HT1080 (cell line): ENCODE measurements at regions not wholly inside any gene's neighbourhood (a gene's known extent, or its start where the extent isn't known, plus 50 kb on each side); places are given as distances from the start of the nearest gene placed in this dataset.

ENCODE experiments used
- DNase-seq: peaks from one replicate; pipeline ENCODE4 v3.0.0-alpha.2; 2015; ENCODE audit warnings: low read depth

DNA sequence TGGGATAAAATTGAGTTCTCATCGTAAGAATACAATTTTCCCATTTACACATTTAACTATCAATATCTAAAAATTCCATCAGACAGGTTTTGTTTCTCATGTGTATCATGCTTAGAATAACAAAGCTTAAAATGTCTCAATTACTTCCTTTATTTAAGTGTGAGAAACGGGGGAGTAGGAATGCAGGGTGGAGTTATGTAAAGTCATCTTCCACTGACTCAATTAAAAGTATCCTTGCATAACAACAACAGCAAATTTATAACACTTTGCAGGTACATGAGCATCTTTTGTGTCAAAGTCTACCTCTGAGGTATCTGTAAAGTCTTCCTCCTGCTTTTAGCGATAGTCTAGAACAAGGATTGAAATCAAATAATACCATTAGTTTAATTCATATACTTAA, 327.1 kb downstream of the EPHA4 start:
- DNase-seq: no peak

DNA sequence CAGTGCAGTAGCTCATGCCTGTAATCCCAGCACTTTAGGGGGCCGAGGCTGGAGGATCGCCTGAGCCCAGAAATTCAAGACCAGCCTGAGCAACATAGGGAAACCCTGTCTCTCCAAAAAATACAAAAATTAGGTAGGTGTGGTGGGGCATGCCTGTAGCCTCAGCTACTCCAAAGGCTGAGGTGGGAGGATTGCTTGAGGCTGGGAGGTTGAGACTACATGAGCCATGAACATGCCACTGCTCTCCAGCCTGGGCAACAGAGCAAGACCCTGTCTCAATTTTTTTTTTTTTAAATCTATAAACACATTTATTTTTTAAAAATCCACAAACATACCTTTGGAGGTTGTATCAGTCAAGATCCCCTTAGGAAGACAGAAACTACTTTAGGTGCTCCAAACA, 326.3 kb downstream of the EPHA4 start:
- DNase-seq: no peak

DNA sequence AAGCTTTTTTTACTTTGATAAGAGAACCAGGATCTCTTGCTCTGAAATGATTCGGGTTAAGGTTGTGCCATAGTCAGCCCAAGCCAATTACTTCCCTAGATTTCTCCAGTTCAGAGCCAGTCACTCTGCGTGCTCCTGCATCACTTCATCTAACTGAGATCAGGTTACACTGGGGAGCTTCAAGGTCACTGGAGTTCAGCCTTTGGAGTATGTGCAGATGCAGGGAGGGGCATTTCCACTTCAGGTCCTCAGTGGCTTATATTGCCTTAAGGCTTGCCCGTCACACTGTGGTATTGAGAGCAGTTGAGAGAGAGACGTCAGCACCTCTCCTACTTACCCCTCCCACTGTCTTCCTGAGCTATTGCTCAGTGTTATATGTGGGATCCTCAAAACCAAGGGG, 317.8 kb downstream of the EPHA4 start:
- DNase-seq: peak; percentile 17

DNA sequence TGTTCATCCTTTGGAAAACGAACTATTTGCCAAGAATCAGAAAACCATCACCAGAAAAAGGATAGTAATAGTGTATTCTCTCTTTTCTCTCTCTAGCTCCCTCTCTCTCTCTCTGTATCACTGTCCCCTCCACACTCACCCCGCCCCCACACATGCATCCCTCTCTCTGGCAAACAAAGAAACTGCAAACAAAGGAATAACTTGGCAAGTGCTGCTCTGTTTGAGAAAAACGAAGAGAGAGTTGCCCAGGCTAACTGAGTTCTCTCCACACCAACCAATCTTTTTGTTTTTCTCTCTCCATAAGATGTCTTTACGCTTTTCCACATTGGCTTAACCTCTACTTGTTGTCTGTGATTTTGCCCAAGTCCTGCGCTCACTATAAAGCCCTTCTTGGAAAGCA, 316.2 kb downstream of the EPHA4 start:
- DNase-seq: no peak

DNA sequence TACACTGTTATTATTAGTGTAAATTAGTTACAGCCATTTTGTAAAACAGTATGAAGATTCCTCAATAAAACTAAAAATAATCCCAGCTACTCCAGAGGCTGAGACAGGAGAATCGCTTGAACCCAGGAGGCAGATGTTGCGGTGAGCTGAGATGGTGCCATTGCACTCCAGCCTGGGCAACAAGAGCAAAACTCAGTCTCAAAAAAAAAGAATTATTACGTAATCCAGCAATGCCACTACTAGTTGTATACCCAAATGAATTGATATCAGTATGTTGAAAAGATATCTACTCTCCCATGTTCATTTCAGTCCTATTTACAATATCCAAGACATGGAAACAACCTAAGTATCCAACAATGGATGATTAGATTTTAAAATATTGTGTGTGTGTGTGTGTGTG, 313.6 kb downstream of the EPHA4 start:
- DNase-seq: no peak

DNA sequence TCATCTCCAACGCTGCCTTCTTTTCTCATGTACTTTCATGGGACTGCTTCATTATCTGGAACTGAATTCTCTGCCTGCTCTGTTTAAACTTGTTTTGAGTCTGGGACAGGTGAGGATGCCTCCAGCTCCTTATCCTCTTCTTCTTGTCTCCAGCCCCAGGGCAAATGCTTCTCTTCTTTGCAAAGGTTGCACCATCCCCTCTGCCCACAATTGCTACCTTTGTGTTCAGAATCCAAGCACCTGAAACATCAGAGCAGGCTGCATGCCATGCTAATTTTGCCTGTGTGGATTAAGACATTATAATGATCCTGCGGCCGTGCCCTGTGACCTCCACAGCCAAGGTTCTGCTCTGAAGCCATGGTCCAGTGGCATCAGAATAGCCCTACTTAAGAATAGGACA, 309.5 kb downstream of the EPHA4 start:
- no peak for DNase-seq

DNA sequence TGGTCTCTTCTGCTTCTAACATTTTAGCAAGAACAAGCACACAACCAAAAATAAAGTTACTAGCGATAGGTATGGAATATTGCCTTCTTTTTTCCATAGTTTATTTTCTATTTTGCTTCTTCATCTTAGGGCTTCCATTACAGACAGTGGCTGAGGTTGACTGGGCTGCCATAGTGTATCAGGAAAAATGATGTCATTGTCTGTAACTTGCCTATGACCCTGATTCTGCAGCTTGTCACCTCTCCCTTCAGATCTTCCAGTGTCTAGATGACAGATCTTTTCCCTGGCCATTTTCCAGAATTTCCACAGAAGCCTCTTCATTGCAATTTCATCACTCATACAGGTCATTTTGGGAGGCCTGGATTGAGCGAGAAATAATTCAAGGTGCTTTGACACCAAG, 308.5 kb downstream of the EPHA4 start:
- no peak for DNase-seq

DNA sequence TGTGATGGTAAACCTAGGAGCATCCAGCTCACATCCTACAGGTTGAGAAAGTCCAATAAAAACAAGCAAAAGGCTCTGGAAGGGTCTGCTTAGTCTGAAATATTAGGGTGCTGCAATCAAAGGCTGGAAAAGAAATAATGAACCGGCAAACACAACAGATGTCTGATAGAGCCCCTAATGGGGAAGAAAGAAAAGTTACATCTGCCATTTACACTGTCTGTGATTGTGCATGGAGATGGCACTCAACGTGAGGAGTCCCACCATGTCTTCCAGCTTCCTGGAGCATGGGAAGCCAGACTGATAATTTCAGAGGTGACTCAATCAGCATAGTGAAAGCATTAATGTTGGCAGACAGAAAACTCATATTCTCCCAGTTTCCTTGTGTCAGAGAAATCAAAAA, 307.8 kb downstream of the EPHA4 start:
- no peak for DNase-seq

DNA sequence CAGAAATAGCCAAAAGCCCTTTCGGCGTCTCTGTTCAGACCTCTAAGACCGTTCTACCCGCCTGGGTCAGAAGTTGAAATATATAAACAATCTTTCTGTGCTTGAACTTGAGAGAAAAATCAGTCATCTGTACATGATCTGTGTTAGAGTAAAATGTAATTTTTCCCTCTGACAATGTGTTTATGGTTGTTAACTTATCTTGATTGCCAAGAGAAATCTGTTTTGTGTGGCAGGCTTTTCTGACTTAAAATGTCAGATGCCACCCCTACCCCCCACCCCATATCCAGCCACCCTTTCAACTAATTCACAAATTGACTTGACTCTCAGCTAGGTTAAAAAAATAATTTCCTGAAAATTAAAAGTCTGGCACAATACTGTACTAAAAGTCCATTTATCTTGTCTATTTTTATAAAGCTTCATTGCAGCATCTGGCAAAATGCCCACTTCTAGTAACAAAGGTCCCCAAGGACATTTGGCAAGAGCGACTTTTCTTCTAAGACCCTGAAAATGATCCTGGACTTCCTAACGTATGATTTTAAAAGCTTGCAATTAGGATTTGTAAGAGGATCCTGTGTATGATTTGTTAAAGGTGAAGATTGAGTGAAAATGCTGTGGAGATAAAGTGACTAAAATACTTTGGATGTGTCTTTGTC, 304.2 kb downstream of the EPHA4 start:
- DNase-seq: no peak

DNA sequence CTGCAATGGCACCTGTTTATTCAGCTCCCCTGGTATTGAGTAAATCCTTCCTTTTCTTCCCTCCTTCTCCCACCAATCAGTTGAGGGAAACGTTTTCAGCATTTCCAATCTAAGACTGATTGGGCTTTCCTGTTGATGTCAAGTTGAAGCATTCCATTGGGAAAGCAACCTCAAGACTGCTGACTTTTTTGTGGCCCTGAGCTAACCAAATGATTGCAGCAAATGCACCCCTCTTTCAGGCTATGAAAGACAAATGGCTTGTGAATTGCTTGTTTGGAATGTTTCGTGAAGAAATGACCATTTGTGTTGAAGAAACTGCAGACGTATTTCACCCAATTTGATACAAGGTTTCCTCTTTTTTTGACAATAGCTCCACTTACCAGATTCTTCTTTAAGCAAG, 303.5 kb downstream of the EPHA4 start:
- DNase-seq: no peak

DNA sequence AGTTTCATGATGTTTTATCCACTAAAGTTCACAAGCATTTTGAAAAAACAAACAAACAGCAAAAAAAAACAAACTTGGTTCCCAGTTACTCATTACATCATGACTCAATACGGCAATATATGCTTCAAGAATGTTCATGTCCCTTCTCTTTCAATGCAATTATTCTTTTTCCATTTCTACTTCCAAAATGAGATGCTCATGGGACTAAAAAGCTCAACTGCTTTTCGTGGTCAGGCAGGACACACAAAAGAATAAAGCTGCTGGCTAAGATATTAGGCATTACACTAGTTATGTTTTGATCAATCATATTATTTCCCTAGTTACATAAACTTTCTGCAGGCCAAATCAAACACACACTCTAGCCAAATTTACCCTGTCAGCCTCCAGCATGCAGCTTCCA, 301.3 kb downstream of the EPHA4 start:
- no peak for DNase-seq

DNA sequence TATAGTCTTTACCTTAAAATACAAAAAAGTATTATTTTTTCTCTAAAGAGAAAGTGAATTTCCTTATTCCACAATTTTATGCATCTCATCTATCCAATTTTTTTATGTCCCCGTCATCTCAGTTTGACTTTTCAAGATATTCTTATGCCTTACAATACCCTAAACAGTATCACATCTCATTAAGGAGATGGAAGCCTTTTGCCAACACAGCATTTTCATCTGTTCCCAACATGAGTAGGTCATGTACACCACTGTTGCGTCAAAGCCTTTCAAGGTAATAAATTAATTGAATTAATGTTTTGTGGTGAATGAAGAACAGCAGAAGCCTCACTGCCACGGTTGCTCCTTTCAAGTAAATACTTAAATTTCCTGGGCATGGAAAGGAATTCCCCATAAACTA, 299.4 kb downstream of the EPHA4 start:
- DNase-seq: no peak

DNA sequence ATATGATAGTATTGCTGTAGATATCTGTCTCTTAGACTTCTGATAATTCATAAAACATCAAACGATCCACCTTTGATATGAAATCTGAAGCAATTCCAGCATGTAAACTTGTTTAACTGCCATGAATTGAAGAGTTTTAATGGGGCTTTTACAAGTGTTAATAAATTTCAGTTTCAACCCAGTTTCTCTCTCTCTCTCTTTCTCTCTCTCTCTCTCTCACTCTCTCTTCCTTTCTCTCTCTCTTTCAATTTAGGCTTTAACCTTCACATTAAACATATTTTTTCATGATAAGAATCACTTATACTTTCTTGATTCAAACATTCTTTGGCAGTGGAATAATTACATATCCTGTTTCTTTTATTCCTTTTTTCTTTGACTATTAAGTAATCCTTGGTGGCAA, 296.1 kb downstream of the EPHA4 start:
- no peak for DNase-seq

DNA sequence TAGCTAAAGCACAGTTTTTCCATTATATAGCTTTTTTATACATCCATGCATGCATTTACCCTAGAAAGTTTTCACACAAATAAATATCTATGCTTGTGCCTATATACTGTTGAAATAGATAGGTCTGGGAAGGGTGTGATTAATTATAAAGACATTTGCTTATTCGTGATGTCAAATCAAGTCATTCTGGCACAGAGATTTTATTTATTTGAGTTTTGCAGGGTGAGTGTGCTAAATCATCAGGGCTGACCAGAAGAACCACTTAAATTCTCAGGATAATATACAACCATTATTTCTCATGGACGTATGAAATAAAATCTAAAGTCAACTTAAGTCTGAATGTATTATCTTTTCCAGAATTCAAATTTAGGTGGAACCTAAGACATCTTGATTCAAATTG, 295.5 kb downstream of the EPHA4 start:
- no peak for DNase-seq

DNA sequence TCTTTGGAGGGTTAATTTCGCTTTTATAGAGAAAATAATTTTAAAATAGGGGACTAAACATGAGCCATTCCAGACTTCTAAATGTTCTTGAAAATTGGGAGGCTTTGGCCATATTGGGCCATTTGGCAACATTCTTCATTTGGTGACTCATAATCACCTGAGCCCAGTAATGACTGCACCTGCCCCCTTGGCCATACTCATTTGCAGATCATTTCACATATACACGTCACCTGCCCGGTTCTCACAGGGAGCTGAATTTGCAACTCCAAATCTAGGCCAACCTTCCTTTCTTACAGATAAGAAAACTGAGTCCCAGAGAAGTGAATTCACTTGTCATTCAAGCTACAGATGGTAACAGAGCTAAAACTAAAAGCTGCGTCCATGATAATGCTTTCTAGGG, 289.7 kb downstream of the EPHA4 start:
- DNase-seq: no peak

DNA sequence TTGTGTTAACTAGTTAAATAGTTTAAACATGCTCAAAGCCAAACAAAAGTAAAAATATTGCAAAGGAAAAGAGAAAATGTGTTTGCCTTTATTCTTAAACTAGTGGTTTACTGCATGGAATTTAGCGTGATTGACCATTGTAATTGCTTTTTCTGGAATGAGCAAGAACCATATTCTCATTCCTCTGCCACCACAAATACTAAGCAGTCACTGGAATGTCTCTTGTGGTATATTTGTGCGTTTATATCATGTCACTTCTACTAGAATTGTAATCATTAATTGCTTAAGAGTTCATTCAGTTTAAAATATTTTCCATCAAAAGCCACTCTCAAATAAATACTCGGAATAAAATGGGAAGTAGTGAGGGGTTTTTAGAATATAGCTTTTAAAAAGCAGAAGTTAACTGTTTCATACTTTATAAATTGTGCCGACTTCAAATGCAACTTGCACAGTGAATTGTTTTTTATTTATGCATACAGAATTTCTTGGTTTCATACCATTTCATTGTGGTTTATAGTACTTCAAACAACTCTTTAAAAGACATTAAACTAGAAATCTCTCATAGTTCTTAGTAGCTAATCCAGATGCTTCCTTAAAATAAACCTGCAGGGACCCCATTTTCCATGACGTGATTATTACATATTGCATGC, 288.1 kb downstream of the EPHA4 start:
- peak; percentile 1 for DNase-seq

DNA sequence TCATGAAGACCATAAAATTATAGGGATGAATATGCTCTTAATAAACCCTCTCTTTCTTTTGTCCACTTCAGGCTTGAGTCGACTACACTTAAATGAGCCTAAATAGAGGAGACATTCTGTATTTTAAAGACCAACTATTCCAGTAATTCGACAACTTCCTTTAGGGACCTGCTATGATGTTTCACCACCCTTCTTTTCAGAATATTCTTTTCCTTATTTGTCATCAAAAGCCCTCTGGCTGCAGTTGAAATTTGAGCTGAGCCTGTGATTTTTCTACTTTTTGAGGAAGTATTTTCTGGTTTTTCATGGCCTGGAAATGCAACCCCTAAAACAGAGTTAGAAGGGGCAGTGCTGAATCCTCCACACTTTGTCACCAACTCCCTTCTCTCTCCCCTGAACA, 287.0 kb downstream of the EPHA4 start:
- DNase-seq: no peak

DNA sequence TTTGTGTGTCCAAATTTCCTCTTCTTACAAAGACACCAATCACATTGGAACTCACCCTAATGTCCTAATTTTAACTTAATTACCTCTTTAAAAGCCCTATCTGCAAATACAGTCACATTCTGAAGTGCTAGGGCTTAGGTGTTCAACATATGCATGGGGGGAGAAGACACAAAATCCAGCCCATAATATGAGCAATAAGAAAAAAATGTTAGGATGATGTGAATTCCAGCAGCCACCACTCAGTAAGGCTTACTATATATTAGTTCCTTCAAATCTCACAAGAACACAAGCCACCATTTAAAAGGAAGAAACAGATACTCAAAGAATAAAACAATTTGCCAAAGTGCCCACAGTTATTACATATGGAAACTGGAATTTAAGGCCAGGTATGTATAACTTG, 285.7 kb downstream of the EPHA4 start:
- DNase-seq: no peak

DNA sequence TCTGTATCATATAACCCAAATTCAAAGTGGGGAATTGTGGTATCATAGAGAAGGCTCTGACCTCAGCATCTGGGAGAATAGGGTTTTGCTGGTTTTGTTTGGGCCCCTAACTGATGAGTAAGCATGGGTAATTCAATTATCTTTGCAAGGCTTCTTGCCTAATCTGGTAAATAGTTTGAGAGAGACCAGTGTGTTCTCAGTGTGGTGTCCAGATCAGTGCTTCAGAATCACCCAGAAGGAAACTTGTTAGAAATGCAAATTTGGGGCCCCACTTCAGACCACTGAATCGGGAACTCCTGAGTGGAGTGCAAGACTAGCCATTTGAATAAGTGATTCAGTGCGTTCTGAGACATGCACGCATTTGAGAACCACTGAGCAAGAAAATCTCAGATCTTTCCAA, 282.7 kb downstream of the EPHA4 start:
- no peak for DNase-seq

DNA sequence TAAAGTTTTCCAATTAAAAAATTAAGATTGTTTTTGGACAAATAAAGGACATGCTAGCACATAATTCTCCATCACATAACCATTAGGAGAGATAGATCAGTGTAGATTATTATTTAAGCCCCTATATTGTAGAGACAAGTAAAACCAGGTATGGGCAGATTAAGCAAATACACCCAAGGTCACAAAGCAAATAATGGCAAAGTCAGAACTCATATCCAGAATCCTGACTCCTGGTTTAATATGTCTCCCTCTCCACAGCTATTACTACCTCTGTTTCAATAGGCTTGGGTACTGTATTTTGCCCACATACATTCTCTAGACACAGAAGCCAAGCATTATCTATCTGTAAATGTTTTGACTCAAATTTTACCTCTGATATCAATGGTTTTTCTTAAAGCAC, 282.3 kb downstream of the EPHA4 start:
- DNase-seq: no peak

DNA sequence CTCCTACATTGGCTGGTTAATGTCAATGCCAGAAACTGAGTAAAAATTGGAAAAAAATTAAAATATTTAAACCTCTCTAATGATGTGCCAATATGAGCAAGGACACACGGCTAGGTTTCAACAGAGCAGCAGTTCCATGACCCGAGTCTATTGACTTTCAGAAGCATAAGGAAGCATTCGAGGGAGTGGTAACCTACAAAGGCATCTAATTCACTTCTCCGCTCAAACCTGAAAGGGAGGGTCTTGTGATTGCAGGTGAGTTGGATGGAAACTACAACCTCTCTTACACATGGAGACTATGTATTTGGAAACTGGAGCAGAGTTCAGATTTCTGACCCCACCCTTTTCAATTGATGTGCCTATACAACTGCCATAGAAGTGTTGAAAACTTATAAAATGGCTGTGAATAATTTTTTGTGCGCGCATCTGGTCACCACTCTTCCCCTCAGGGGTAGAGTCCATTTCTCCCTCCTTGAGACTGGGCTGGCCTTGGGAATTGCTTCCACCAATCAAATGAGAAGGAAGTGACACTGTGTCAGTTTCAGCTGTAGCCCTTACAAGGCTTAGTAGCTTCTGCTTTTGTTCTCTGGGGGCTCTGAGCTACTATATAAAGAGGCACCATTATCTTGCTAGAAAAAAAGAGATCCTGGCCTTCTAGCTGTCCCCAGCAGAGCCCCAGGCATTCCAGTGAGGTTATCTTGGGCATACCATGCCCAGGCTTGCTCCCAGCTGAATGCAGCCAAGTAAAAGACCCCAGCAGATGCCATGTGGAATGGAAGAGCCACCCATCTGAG, 278.0 kb downstream of the EPHA4 start:
- DNase-seq: no peak

DNA sequence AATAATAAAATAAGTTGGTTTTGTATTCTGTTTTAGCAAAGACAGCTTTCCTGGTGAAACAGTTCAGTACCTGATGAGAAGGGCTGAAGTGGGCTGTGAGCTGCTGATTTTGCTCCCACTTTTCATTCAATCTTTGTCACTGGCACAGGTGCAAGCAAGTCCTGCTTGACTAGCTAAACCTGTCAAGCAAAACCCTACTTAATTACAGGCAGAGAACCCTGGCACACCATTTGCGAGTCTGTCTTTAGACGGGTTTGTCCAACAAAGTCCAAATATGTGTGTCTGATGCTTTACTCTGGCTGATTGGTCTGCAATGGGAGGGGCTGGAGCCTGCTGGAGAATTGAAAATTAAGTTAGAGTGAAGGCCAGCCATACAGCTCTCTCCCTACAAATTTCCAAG, 267.2 kb downstream of the EPHA4 start:
- DNase-seq: no peak

DNA sequence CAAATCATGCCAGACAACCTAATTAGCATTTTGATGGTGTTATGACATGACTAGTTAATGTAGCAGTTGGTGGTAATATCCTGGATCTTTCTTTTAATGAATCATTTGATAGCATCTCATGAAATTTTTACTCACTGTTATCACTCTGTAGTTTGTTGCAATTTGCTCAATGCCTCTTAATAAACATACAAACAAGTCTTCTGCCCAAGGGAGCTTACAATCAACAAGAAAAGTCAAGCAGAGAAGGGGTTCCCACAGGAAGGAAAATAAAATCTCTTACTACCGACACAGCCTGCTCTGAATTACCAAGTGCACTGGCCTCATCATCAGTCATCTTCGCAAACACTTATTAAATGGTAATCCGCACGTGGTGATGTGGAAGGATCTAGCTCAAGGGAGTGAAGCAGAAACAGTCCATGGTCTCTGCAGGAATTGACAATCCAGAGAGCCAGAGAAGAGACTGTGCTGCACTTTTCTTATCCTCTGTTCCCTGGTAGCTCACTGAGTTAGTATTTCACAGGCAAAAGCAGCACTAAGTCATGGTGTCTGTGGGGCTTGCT, 263.5 kb downstream of the EPHA4 start:
- no peak for DNase-seq
